Esophagus muscularis mucosa (tissue), 4 donors: ENCODE measurements at regions not wholly inside any gene's neighbourhood (a gene's known extent, or its start where the extent isn't known, plus 50 kb on each side); places are given as distances from the start of the nearest gene placed in this dataset.
A peak's percentile ranks its signal among the peaks of the same experiment; 100 is the strongest.

Experiments
- DNase-seq: peaks from one replicate; pipeline ENCODE4 v3.0.0-alpha.2; 2017; ENCODE audit errors: extremely low spot score
- H3K27ac ChIP-seq, 4 donors: fragments of 200-600 bp; sonication (generic); replicated peaks in 1 of 4; 1 replicate in 3 of 4; 2 replicates in 1 of 4; pipeline ENCODE4 v1.5.1; 2016 to 2019; ENCODE audit warnings: mild to moderate bottlenecking in 1 of 4
- H3K27me3 ChIP-seq, 4 donors: fragments of 200-600 bp; sonication (generic); one replicate each; pipeline versions ENCODE4 v1.5.1 to v1.6.0; 2016 to 2019
- H3K36me3 ChIP-seq, 4 donors: fragments of 200-600 bp; sonication (generic); one replicate each; pipeline ENCODE4 v1.5.1; 2016 to 2019
- H3K4me1 ChIP-seq, 4 donors: fragments of 200-600 bp; sonication (generic); one replicate each; pipeline ENCODE4 v1.5.1; 2016 to 2019
- H3K4me3 ChIP-seq, 4 donors: fragments of 200-600 bp; sonication (generic); 1 replicate in 2 of 4; 2 replicates in 2 of 4; pipeline ENCODE4 v1.5.1; 2016 to 2019; ENCODE audit warnings: mild to moderate bottlenecking in 4 of 4, moderate library complexity in 1 of 4
- H3K9me3 ChIP-seq, 4 donors: fragments of 200-600 bp; sonication (generic); 1 replicate in 3 of 4; 2 replicates in 1 of 4; pipeline ENCODE4 v1.5.1; 2016 to 2019
- CTCF ChIP-seq, 3 experiments: fragments of 200-600 bp in 2 of 3; fragments of 450-650 bp in 1 of 3; sonication (generic) in 2 of 3; IDR thresholded peaks; one replicate each; pipeline ENCODE4 v1.5.1; 2017 to 2019; ENCODE audit warnings: antibody characterized with exemption in 3 of 3, mild to moderate bottlenecking in 2 of 3, moderate library complexity in 1 of 3
- EP300 ChIP-seq: sonication (generic); formaldehyde crosslinking; IDR thresholded peaks from one replicate; pipeline ENCODE4 v1.6.1; 2017; ENCODE audit warnings: antibody characterized with exemption
- POLR2A ChIP-seq: fragments of 450-650 bp; IDR thresholded peaks from one replicate; pipeline ENCODE4 v1.6.1; 2017; ENCODE audit warnings: antibody characterized with exemption, moderate library complexity, mild to moderate bottlenecking, low read depth
- POLR2AphosphoS5 ChIP-seq, 2 donors: sonication (generic); formaldehyde crosslinking; IDR thresholded peaks; one replicate each; pipeline ENCODE4 v1.6.1; 2017; ENCODE audit warnings: antibody characterized with exemption in 2 of 2
- WGBS: methylation state at CpG from one replicate; pipeline ENCODE4 v1.1.5; 2018; 5-methylcytosine and 5-hydroxymethylcytosine counted together
- intact Hi-C: fragments of 100-400 bp; cut with DNase I; formaldehyde crosslinking; loops from one replicate; pipeline ENCODE4 v1.15.1; 2023

DNA sequence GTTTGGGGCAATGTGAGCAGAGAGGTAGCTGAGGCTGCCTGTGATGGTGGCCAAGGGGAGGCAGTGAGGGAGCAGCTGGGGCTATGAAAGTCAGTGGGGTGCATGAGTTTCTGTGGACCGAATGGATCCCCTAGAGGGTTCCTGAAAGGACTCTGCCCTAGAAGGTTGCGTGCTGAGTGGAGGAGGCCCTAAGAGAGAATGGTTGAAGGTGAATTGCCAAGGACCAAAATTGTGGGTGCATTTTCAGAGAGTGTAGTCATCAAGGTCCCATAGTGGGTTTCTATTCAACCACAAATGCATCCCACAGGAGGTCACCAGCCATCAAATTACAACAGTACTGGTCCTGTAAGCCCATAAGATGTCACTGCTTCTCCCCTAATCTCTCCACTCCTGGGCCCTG, 298.3 kb downstream of the CDK5RAP2 start:
- no peak overlapping the region for H3K4me3 ChIP-seq
- no peak overlapping the region for H3K27ac ChIP-seq
- H3K27me3 ChIP-seq: no peaks in the 10 kb centered on the region
- intact Hi-C loops: no loop called here
- peak; percentile 85 for DNase-seq
- 73% methylated on average over 2 of the region's 2 CpGs for WGBS
- no peaks in the 10 kb centered on the region for H3K4me1 ChIP-seq
- no peak for TF ChIP-seq EP300
- no peak for TF ChIP-seq POLR2A
- no peak for TF ChIP-seq POLR2AphosphoS5 (IDR thresholded peaks at IDR 0.05)
- no peak for TF ChIP-seq CTCF (IDR thresholded peaks at IDR 0.05)
- H3K9me3 ChIP-seq: no peaks in the 10 kb centered on the region
- H3K36me3 ChIP-seq: no peaks in the 10 kb centered on the region

GRCh38 chr9:120267929-120268328, 312.0 kb downstream of the CDK5RAP2 start:
- intact Hi-C loops: no loop called here
- TF ChIP-seq POLR2A: no peak
- TF ChIP-seq CTCF (IDR thresholded peaks at IDR 0.05): no peak
- no peak for TF ChIP-seq EP300
- no peak for TF ChIP-seq POLR2AphosphoS5 (IDR thresholded peaks at IDR 0.05)
- Histone ChIP-seq H3K27me3 (no peaks in the 10 kb centered on the region), H3K27ac (no peak overlapping the region), H3K4me1 (no peaks in the 10 kb centered on the region), H3K4me3 (no peak overlapping the region), H3K9me3 (peaks cover 0 to 4% (median 2%) of the 10 kb centered on the region in 4 donors), H3K36me3 (no peaks in the 10 kb centered on the region)
- WGBS: 78% methylated on average over 1 of the region's 1 CpG
- DNase-seq: no peak

- no peak for DNase-seq
- Histone ChIP-seq H3K27ac (no peak overlapping the region), H3K27me3 (no peaks in the 10 kb centered on the region), H3K4me1 (no peaks in the 10 kb centered on the region), H3K4me3 (no peak overlapping the region), H3K36me3 (no peaks in the 10 kb centered on the region), H3K9me3 (peaks cover 0 to 3% (median under 1%) of the 10 kb centered on the region in 4 donors)
- WGBS: 57% methylated on average over 6 of the region's 6 CpGs
- TF ChIP-seq EP300 (no peak), CTCF (IDR thresholded peaks at IDR 0.05) (no peak), POLR2A (no peak), POLR2AphosphoS5 (IDR thresholded peaks at IDR 0.05) (no peak)
- intact Hi-C loops: no loop called here
These were observed 314.2 kb downstream of the CDK5RAP2 start for GRCh38 chr9:120265791-120266190.

DNA sequence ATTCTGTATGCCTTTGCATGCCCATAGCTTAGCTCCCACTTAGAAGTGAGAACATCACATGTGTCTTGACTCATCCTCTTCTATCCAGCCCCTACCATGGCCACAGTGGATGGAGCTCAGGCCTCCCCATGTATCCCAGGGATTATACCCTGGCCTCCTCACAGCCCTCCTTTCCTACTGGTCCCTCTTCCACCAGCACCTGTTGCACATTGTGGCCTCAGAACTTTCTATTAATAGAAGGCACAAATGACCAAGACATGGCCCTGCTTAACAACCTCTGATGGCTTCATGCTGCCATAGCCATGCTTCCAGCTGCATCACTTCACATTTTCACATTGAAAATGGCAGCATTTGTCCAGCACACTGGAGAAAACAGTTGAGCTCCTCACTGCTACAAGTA, 315.4 kb downstream of the CDK5RAP2 start:
- Histone ChIP-seq H3K27me3 (no peaks in the 10 kb centered on the region), H3K9me3 (no peaks in the 10 kb centered on the region), H3K4me3 (no peak overlapping the region), H3K27ac (no peak overlapping the region), H3K36me3 (no peaks in the 10 kb centered on the region), H3K4me1 (no peaks in the 10 kb centered on the region)
- TF ChIP-seq CTCF (IDR thresholded peaks at IDR 0.05): no peak
- TF ChIP-seq POLR2A: no peak
- no peak for TF ChIP-seq EP300
- no peak for TF ChIP-seq POLR2AphosphoS5 (IDR thresholded peaks at IDR 0.05)
- intact Hi-C loops: no loop called here
- no peak for DNase-seq

DNA sequence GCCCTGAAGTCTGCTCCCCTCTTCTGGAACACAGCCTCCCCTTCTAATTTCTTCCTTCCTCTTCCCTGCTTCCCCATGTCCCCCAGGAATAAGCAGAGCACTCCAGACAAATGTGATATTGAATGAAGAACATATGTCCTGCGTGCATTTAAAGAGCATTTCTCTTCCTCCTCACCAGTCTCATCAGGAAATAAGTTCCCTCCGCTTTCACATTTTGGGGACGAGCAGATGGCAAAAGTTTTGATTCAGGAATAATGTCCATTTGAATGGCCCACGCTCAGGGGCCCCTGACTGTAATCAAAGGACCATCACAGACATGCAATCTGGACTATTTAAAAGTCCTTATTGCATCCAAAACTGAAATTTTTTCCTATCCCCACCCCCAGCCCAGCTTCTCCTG, 316.1 kb downstream of the CDK5RAP2 start:
- no peak overlapping the region for H3K4me3 ChIP-seq
- no peak for TF ChIP-seq CTCF (IDR thresholded peaks at IDR 0.05)
- TF ChIP-seq EP300: no peak
- no peak for TF ChIP-seq POLR2AphosphoS5 (IDR thresholded peaks at IDR 0.05)
- TF ChIP-seq POLR2A: no peak
- no peak overlapping the region for H3K27ac ChIP-seq
- no peaks in the 10 kb centered on the region for H3K36me3 ChIP-seq
- no peaks in the 10 kb centered on the region for H3K27me3 ChIP-seq
- no peak for DNase-seq
- 63% methylated on average over 4 of the region's 4 CpGs for WGBS
- intact Hi-C loops: no loop called here
- H3K4me1 ChIP-seq: no peaks in the 10 kb centered on the region
- no peaks in the 10 kb centered on the region for H3K9me3 ChIP-seq
